ENCODE measurements at regions not wholly inside any gene's neighbourhood (a gene's known extent, or its start where the extent isn't known, plus 50 kb on each side); places are given as distances from the start of the nearest gene placed in this dataset.

DNA sequence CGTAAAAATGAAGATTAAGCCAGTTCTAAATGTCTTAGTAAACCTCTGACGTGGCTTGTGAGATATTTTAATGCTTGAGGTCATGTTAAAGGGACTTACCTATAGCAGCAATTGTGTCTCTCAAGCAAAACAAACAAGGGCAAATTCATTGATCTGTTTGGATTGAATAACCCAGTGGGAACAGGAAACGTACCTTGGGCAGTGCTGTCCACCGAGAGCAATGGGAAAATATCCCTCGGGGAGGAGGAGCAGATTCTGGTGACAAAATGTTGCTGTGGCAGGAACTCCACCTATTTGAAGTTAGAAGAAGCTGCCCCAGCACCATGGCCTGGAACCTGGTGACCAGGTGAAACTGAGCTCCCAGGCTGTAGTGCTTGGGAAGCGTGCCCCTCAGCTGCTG is 107.1 kb upstream of the FZD8 start:
- no peak for TF ChIP-seq POLR2A (IDR thresholded peaks at IDR 0.05)
- TF ChIP-seq, protein P1, sequence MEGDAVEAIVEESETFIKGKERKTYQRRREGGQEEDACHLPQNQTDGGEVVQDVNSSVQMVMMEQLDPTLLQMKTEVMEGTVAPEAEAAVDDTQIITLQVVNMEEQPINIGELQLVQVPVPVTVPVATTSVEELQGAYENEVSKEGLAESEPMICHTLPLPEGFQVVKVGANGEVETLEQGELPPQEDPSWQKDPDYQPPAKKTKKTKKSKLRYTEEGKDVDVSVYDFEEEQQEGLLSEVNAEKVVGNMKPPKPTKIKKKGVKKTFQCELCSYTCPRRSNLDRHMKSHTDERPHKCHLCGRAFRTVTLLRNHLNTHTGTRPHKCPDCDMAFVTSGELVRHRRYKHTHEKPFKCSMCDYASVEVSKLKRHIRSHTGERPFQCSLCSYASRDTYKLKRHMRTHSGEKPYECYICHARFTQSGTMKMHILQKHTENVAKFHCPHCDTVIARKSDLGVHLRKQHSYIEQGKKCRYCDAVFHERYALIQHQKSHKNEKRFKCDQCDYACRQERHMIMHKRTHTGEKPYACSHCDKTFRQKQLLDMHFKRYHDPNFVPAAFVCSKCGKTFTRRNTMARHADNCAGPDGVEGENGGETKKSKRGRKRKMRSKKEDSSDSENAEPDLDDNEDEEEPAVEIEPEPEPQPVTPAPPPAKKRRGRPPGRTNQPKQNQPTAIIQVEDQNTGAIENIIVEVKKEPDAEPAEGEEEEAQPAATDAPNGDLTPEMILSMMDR (IDR thresholded peaks at IDR 0.05): no peak
